SHP77 treated with DMSO at 0.1 percent for 48 hours (cell line): ENCODE measurements at regions not wholly inside any gene's neighbourhood (a gene's known extent, or its start where the extent isn't known, plus 50 kb on each side); places are given as distances from the start of the nearest gene placed in this dataset.
"Not testable (repeated sequence)": the region's sequence is repeated elsewhere in the genome, so short reads cannot be mapped to it uniquely, and the experiment has no call there.

Source experiments
- DNase-seq: peaks from one replicate; lab custom pipeline; 2025; lab: John Stamatoyannopoulos, UW

- no peak for DNase-seq
Measured at GRCh38 chr3:44132061-44132460, 109.6 kb upstream of the TOPAZ1 start.

- no peak for DNase-seq
Measured at GRCh38 chr3:44132593-44132992, 109.1 kb upstream of the TOPAZ1 start.

DNA sequence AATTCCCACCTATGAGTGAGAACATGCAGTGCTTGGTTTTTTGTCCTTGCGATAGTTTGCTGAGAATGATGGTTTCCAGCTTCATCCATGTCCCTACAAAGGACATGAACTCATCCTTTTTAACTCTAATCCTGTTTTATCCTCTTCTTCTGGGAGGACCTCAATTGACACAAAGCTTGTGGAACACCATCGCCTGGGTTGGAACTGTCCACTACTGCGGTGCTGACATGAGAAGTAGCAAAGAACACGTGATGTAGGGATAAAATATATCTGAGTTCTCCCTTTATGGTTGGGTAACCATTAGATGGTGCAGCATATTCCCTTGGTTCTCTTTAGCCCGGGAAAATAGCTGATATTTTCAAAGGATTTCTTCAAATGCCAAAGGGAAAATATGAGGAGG, 105.3 kb upstream of the TOPAZ1 start:
- DNase-seq = no peak

- no peak for DNase-seq
Measured at GRCh38 chr3:44146073-44146472, 95.6 kb upstream of the TOPAZ1 start.

DNA sequence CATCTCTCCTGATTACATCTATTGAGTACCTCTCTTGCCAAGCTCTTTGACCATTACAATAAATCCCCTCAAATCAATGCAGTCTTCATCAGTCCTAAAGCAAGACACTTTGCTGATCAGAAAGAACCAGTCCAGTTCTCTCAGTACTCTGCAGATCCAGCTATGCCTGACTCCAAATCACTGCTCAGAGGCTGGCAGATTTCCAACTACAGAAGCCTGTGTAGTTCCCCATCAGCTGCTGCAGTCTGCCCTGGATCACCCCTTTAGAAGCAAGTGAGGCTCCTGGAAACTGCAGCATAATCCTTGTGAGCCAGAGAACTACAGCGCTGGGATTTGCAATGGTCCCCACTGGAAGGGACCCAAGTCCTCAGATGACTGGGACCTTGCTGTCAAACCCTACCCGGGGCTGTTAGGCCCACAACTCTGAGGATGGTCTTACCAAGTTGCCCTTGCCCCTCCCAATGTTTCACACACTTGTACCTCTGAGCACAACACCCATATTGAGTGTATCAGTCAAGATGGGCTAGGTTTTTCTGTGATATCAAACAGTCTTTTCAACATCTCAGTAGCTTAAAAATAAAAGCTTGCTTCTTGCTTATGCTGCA, 81.9 kb upstream of the TOPAZ1 start:
- no peak for DNase-seq

DNA sequence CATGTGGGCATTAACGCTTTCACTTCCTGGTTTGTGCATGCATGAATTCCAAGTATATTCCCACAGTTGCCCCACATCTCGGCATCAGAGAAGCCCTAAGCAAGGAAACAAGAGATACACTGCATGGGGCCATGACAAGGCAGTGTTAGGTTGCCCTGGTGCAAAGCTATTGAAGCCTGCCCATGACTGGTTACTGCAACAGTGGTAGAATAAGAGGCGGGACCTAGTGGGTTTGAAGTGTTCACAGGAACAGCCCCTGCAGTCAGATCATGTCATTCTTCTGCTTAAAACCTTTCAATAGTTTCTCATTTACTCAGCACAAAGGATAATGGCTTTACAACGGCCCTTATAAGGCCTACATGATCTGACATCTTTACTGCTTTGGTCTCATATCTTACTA, 80.9 kb upstream of the TOPAZ1 start:
- DNase-seq = no peak

DNA sequence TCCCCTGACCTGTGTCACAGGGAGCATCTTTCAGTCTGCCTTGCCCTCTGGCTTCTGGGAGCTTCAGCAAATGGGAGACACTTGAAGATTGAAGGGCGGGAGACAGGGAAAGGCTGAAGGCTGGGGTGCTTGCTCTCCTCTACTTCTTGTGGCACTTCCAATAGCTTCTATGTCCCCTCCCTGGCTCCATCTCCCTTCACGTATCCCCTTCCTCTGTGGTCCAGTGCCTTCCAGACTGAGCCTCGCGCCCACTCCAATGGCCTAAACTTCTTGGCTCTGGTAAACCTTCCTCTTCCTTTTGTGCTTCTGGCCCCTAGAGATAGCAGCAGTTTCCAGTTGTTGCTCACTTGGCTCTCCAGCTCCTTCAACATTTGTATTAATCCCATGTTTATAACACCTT, 69.8 kb upstream of the TOPAZ1 start:
- no peak for DNase-seq

DNA sequence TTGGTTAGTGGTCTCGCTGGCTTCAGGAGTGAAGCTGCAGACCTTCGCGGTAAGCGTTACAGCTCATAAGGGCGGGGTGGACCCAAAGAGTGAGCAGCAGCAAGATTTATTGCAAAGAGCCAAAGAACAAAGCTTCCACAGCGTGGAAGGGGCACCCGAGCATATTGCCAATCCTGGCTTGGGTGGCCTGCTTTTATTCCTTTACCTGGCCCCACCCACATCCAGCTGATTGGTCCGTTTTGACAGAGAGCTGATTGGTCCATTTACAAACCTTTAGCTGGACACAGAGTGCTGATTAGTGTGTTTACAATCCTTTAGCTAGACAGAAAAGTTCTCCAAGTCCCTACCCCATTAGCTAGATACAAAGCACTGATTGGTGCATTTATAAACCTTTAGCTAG, 69.0 kb upstream of the TOPAZ1 start:
- DNase-seq = not testable (repeated sequence)

- DNase-seq = no peak
Measured at GRCh38 chr3:44173263-44173662, 68.4 kb upstream of the TOPAZ1 start.

GRCh38 chr3:44175070-44175469, 66.6 kb upstream of the TOPAZ1 start:
- DNase-seq = no peak

DNA sequence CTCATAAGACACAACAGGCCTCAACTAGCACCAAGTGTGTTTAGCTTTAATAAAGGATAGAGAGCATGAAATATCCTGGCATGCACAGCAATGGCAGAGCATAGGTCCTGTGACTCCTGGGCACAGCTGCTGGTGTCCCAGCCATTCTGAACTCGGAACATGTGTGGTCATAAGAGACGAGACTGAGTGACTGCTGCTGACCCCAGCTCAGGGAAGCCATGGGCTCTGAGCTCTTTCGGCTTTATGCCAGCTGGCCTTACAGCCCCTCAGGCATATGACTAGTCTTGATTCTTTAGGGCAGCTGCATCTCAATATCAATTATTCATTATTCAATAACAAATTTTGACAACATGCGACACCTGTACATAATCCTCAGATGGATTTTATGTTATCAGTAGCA, 62.4 kb upstream of the TOPAZ1 start:
- no peak for DNase-seq

DNA sequence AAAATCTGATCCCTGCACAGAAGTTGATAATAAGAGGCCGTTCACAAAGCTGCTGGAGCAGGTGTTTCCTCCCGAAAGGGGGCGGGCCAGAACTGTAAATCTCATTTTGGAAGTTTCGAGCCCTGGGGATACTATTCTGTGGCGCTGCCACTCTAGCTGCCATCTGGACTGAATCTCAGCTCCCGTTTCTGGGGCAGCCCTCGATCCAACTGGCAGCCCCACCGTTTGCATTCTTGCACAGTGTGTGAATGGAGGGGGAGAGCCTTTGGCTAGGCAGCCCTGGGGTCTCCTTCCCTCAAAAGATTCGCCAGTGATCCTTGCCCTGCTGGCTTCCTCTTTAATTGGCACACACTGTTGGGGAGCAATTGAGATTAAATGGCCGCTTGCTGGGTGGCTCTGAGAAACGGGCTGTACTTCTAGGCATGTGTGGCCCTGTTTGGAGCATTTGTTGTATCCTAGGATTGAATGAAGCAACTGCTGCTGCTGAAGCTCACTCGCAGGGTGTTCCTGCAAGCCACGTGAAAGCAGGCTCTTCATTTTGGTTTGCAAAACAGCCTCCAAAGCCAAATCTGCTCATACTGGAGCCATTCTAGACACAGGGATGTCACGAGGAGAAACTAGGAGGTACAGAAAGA, 57.2 kb upstream of the TOPAZ1 start:
- no peak for DNase-seq

DNA sequence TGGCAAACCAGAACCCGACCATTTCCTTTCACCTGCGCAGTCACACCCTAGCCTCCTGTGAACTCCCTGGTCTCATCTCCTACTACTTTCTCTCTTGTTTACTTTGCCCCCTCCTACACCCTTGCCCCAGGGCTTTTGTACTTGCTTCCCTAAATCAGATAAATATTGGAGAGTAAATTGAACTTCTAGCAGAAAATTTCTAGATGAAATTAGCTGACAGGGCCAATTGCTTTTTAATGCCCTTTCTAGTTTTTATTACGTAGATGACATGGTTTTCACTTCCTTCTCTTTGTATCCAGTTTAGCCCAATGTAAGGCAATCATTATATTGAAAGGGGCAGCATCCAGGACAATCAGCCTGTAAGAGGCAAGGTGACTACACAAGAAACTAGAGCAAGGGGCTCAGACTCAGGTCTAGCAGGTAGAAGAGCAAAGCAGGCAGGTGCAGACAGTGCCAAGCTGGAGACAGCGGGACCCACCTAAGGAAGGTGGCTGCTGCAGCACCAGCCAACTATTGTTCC, 56.2 kb upstream of the TOPAZ1 start:
- DNase-seq = no peak

- DNase-seq = no peak
Measured at GRCh38 chr3:44186111-44186672, 55.5 kb upstream of the TOPAZ1 start.

GRCh38 chr3:44186712-44187111, 55.0 kb upstream of the TOPAZ1 start:
- no peak for DNase-seq
